K562 (cell line): ENCODE measurements at regions not wholly inside any gene's neighbourhood (a gene's known extent, or its start where the extent isn't known, plus 50 kb on each side); places are given as distances from the start of the nearest gene placed in this dataset.

Experiments used
- ATAC-seq: fragments of 200-7000 bp; cut with Tn5 transposase; 3 replicates; pipeline ENCODE4 v1.9.1; 2020; ENCODE audit warnings: moderate library complexity
- BruUV-seq: library from RNA; stranded (reverse); fragments of 400-500 nt; replicated peaks from 2 replicates; lab custom pipeline; 2021; lab: Mats Ljungman, UMichigan
- CTCF ChIA-PET: fragments of 300-600 bp; formaldehyde crosslinking; extraction: SDS; loops from one replicate; lab custom pipeline; 2021; ENCODE audit warnings: low intra/inter-chr PET ratio; lab: Yijun Ruan, JAX
- POLR2A ChIA-PET: fragments of 300-600, 350-650 bp; sonication (Branson Sonifier 250); formaldehyde crosslinking; extraction: SDS; loops from one replicate; lab custom pipeline; 2021; ENCODE audit warnings: antibody characterized with exemption, inconsistent platforms; lab: Yijun Ruan, JAX
- DNase-seq, 4 experiments: peaks; one replicate each; pipeline versions ENCODE4 v3.0.0 to v3.0.0-alpha.2; 2011 to 2018; ENCODE audit warnings: low spot score in 3 of 4, mixed read lengths in 3 of 4; ENCODE audit errors: extremely low read depth in 1 of 4
- FAIRE-seq: peaks from 2 replicates; lab custom pipeline; 2011; peaks lifted over from hg19 to GRCh38; lab: Jason Lieb, UNC
- H2AFZ ChIP-seq: 2 replicates; pipeline ENCODE4 v1.6.0; 2011; ENCODE audit warnings: low read depth, low read length, control low read depth, inconsistent platforms
- H3K27ac ChIP-seq: fragments of 200-600 bp; 3 replicates; pipeline ENCODE4 v1.8.0; 2011; ENCODE audit warnings: low read depth, mild to moderate bottlenecking, control low read depth, inconsistent platforms, low read length, moderate library complexity, mixed read lengths; ENCODE audit errors: extremely low read depth
- H3K27me3 ChIP-seq, 2 experiments: fragments of 300-600 bp in 1 of 2; 2 replicates in 1 of 2; 3 replicates in 1 of 2; pipeline versions ENCODE4 v1.6.0 to v1.8.0; 2011; ENCODE audit warnings: inconsistent platforms in 2 of 2, low read length in 2 of 2, mild to moderate bottlenecking in 1 of 2, mixed read lengths in 1 of 2, moderate library complexity in 1 of 2; ENCODE audit not compliant: control insufficient read depth in 2 of 2, insufficient read depth in 2 of 2
- H3K36me3 ChIP-seq: fragments of 300-600 bp; 3 replicates; pipeline ENCODE4 v1.8.0; 2011; ENCODE audit warnings: mild to moderate bottlenecking, low read length, inconsistent platforms; ENCODE audit not compliant: control insufficient read depth, insufficient read depth
- H3K4me1 ChIP-seq, 2 experiments: fragments of 200-600 bp in 1 of 2; replicated peaks in 1 of 2; 2 replicates in 1 of 2; 3 replicates in 1 of 2; pipeline versions ENCODE4 v1.5.1 to v1.8.0; 2011; ENCODE audit warnings: inconsistent platforms in 2 of 2, low read length in 2 of 2, mild to moderate bottlenecking in 1 of 2, mixed read lengths in 1 of 2, moderate library complexity in 1 of 2; ENCODE audit not compliant: control insufficient read depth in 2 of 2, insufficient read depth in 2 of 2
- H3K4me2 ChIP-seq: 2 replicates; pipeline ENCODE4 v1.6.1; 2011; ENCODE audit warnings: low read length, control low read depth, inconsistent platforms, mixed read lengths; ENCODE audit not compliant: insufficient read depth
- H3K4me3 ChIP-seq: fragments of 200-600 bp; sonication (generic), shearing (Covaris generic); 2 replicates; pipeline ENCODE4 v1.5.1; 2016; ENCODE audit warnings: control low read depth, inconsistent platforms
- H3K79me2 ChIP-seq: fragments of 200-600 bp; 3 replicates; pipeline ENCODE4 v1.8.0; 2011; ENCODE audit warnings: low read length, inconsistent platforms; ENCODE audit not compliant: control insufficient read depth, insufficient read depth
- H3K9ac ChIP-seq, 2 experiments: 2 replicates each; pipeline versions ENCODE4 v1.6.0 to v1.6.1; 2011; ENCODE audit warnings: low read depth in 2 of 2, low read length in 2 of 2, control low read depth in 1 of 2, inconsistent platforms in 1 of 2, mild to moderate bottlenecking in 1 of 2, mixed read lengths in 1 of 2; ENCODE audit not compliant: insufficient read depth in 1 of 2
- H3K9me1 ChIP-seq: one replicate; pipeline ENCODE4 v1.6.0; 2011; ENCODE audit warnings: inconsistent platforms, mild to moderate bottlenecking, low read length, moderate library complexity; ENCODE audit not compliant: control insufficient read depth, insufficient read depth
- H3K9me3 ChIP-seq: replicated peaks from 2 replicates; pipeline ENCODE4 v1.5.1; 2011; ENCODE audit warnings: low read depth, low read length, inconsistent platforms; ENCODE audit not compliant: control insufficient read depth, insufficient read depth
- H4K20me1 ChIP-seq: replicated peaks from 2 replicates; pipeline ENCODE4 v1.6.1; 2011; ENCODE audit warnings: low read length, inconsistent platforms, mixed read lengths; ENCODE audit not compliant: control insufficient read depth, insufficient read depth
- CTBP1 ChIP-seq: fragments of 450-650 bp; IDR thresholded peaks from 2 replicates; pipeline ENCODE4 v1.6.1; 2016; ENCODE audit warnings: borderline replicate concordance
- DIDO1 ChIP-seq: fragments of 450-650 bp; IDR thresholded peaks from 2 replicates; pipeline ENCODE4 v1.6.1; 2016; ENCODE audit warnings: low read depth, missing biosample characterization, missing genetic modification characterization
- GATAD2B ChIP-seq: fragments of 450-650 bp; IDR thresholded peaks from 2 replicates; pipeline ENCODE4 v1.6.1; 2017; ENCODE audit warnings: mild to moderate bottlenecking, borderline replicate concordance
- HCFC1 ChIP-seq: IDR thresholded peaks from 2 replicates; pipeline ENCODE4 v1.6.1; 2012; ENCODE audit warnings: low read depth, low read length, improper control_type of control experiment
- HNRNPLL ChIP-seq: fragments of 200-400 bp; formaldehyde crosslinking; IDR thresholded peaks from 2 replicates; pipeline ENCODE4 v1.6.1; 2017; ENCODE audit warnings: low read length, low read depth, mild to moderate bottlenecking; ENCODE audit not compliant: poor library complexity, severe bottlenecking
- PRMT5 ChIP-seq: sonication (generic); formaldehyde crosslinking; IDR thresholded peaks from 2 replicates; pipeline ENCODE4 v1.5.0; 2020; ENCODE audit warnings: missing genetic modification reagents
- SMAD2 ChIP-seq: fragments of 150-350 bp; IDR thresholded peaks from 2 replicates; pipeline ENCODE4 v1.6.1; 2014; ENCODE audit warnings: low read depth, mild to moderate bottlenecking, low read length
- SMARCE1 ChIP-seq: fragments of 450-650 bp; IDR thresholded peaks from 2 replicates; pipeline ENCODE4 v1.7.1; 2016; ENCODE audit warnings: mild to moderate bottlenecking
- ZNF212 ChIP-seq: fragments of 450-650 bp; formaldehyde crosslinking; IDR thresholded peaks from 2 replicates; pipeline ENCODE4 v1.4.0; 2020; ENCODE audit warnings: mild to moderate bottlenecking
- ZNF778 ChIP-seq: fragments of 450-650 bp; formaldehyde crosslinking; IDR thresholded peaks from 2 replicates; pipeline ENCODE4 v1.4.0; 2020; ENCODE audit warnings: mild to moderate bottlenecking, moderate library complexity
- WGBS: fragments of 100-300 bp; shearing (Covaris generic); methylation state at CpG from one replicate; pipeline ENCODE4 v1.1.6; 2016; ENCODE audit warnings: low coverage, mixed read lengths; ENCODE audit not compliant: insufficient coverage; ENCODE audit errors: missing lambda C conversion rate; 5-methylcytosine and 5-hydroxymethylcytosine counted together
- in situ Hi-C: fragments of 300-500 bp; cut with MboI; formaldehyde crosslinking; loops from 4 replicates; pipeline ENCODE4 v1.15.0; 2018; ENCODE audit warnings: inconsistent platforms, mixed read lengths
- intact Hi-C: fragments of 100-400 bp; cut with micrococcal nuclease; formaldehyde crosslinking; loops from 2 replicates; pipeline ENCODE4 v1.14.2; 2022
- TF ChIP-seq, protein P1 (sequence below), 3 experiments: fragments of 200-800 bp in 1 of 3; fragments of 250-450 bp in 1 of 3; fragments of 450-650 bp in 1 of 3; sonication (Bioruptor Pico) in 1 of 3; sonication (Bioruptor generic) in 1 of 3; formaldehyde crosslinking in 1 of 3; IDR thresholded peaks; 2 replicates each; pipeline versions ENCODE4 v1.6.1 to v1.8.0; 2016 to 2022; ENCODE audit warnings: mild to moderate bottlenecking in 2 of 3, missing genetic modification characterization in 2 of 3, missing compliant biosample characterization in 1 of 3, moderate library complexity in 1 of 3
- TF ChIP-seq, protein P2 (sequence below): fragments of 450-650 bp; formaldehyde crosslinking; conservative IDR thresholded peaks from 2 replicates; pipeline ENCODE4 v1.4.0; 2022; ENCODE audit warnings: mild to moderate bottlenecking, missing genetic modification characterization
- TF ChIP-seq, protein P3 (sequence below): fragments of 200-800 bp; sonication (Bioruptor generic); IDR thresholded peaks from 2 replicates; pipeline ENCODE4 v1.6.1; 2016; ENCODE audit warnings: missing genetic modification characterization, missing compliant biosample characterization

DNA sequence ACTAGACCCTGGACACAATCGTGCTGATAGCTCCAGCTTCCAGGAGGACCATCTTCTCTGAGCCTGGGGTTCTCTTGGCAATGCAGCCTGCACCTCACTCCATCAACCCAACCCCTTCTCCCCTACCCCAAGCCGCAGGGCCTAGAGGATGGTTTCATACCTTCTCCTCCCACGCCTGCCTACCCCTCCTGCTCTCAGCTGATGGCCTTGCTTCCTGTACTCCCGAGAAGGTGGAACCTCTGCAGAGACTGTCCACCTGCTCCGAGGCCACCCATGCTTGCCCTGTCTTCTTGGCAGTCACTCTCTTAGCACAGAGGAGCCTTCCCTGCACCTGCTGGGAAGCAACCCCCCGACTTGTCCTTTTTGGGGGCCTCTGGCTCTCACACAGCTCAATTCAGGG is 241.9 kb downstream of the IRX2 start (continued):
- TF ChIP-seq, protein P1, sequence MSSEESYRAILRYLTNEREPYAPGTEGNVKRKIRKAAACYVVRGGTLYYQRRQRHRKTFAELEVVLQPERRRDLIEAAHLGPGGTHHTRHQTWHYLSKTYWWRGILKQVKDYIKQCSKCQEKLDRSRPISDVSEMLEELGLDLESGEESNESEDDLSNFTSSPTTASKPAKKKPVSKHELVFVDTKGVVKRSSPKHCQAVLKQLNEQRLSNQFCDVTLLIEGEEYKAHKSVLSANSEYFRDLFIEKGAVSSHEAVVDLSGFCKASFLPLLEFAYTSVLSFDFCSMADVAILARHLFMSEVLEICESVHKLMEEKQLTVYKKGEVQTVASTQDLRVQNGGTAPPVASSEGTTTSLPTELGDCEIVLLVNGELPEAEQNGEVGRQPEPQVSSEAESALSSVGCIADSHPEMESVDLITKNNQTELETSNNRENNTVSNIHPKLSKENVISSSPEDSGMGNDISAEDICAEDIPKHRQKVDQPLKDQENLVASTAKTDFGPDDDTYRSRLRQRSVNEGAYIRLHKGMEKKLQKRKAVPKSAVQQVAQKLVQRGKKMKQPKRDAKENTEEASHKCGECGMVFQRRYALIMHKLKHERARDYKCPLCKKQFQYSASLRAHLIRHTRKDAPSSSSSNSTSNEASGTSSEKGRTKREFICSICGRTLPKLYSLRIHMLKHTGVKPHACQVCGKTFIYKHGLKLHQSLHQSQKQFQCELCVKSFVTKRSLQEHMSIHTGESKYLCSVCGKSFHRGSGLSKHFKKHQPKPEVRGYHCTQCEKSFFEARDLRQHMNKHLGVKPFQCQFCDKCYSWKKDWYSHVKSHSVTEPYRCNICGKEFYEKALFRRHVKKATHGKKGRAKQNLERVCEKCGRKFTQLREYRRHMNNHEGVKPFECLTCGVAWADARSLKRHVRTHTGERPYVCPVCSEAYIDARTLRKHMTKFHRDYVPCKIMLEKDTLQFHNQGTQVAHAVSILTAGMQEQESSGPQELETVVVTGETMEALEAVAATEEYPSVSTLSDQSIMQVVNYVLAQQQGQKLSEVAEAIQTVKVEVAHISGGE (CRISPR knock-in tag; IDR thresholded peaks at IDR 0.05), result no peak
- TF ChIP-seq GATAD2B (no peak), ZNF212 (CRISPR knock-in tag) (no peak), CTBP1 (no peak), SMAD2 (no peak), HCFC1 (no peak)

DNA sequence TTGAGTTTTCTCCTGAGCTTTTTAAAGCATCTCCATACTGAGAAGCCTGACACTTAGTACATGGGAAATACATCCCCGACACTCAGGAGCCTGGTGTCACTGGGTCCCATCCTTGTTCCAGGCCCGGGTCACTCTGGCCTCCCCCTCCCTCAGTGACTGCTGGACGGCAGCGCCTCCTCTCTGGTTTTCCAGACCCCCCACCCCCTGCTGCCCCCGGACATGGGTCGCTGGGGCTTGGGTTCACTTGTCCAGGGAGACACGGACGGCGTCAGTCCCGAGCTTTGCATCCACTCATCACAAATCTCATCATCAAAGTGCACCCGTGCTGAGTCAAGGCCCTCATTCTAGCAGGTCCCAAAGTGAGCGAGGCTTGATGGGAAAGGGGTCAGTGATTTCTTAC is 243.0 kb downstream of the IRX2 start:
- Histone ChIP-seq H3K9me1 (no peaks in the 10 kb centered on the region), H3K4me3 (no peak overlapping the region), H3K9me3 (no peaks in the 10 kb centered on the region), H3K27me3 (peaks cover 0 to 18% of the 10 kb centered on the region in 2 experiments; a peak in 2 of 5 replicates), H3K4me2 (no peak overlapping the region), H3K9ac (no peak overlapping the region), H3K4me1 (no peaks in the 10 kb centered on the region), H3K36me3 (no peaks in the 10 kb centered on the region), H3K79me2 (no peaks in the 10 kb centered on the region), H2AFZ (no peak overlapping the region), H3K27ac (no peak overlapping the region), H4K20me1 (no peaks in the 10 kb centered on the region; the same call in 1 of the 2 replicates)
- no TSS peak for BruUV-seq
- TF ChIP-seq, protein P2, sequence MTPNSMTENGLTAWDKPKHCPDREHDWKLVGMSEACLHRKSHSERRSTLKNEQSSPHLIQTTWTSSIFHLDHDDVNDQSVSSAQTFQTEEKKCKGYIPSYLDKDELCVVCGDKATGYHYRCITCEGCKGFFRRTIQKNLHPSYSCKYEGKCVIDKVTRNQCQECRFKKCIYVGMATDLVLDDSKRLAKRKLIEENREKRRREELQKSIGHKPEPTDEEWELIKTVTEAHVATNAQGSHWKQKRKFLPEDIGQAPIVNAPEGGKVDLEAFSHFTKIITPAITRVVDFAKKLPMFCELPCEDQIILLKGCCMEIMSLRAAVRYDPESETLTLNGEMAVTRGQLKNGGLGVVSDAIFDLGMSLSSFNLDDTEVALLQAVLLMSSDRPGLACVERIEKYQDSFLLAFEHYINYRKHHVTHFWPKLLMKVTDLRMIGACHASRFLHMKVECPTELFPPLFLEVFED, result no peak
- TF ChIP-seq, protein P3, sequence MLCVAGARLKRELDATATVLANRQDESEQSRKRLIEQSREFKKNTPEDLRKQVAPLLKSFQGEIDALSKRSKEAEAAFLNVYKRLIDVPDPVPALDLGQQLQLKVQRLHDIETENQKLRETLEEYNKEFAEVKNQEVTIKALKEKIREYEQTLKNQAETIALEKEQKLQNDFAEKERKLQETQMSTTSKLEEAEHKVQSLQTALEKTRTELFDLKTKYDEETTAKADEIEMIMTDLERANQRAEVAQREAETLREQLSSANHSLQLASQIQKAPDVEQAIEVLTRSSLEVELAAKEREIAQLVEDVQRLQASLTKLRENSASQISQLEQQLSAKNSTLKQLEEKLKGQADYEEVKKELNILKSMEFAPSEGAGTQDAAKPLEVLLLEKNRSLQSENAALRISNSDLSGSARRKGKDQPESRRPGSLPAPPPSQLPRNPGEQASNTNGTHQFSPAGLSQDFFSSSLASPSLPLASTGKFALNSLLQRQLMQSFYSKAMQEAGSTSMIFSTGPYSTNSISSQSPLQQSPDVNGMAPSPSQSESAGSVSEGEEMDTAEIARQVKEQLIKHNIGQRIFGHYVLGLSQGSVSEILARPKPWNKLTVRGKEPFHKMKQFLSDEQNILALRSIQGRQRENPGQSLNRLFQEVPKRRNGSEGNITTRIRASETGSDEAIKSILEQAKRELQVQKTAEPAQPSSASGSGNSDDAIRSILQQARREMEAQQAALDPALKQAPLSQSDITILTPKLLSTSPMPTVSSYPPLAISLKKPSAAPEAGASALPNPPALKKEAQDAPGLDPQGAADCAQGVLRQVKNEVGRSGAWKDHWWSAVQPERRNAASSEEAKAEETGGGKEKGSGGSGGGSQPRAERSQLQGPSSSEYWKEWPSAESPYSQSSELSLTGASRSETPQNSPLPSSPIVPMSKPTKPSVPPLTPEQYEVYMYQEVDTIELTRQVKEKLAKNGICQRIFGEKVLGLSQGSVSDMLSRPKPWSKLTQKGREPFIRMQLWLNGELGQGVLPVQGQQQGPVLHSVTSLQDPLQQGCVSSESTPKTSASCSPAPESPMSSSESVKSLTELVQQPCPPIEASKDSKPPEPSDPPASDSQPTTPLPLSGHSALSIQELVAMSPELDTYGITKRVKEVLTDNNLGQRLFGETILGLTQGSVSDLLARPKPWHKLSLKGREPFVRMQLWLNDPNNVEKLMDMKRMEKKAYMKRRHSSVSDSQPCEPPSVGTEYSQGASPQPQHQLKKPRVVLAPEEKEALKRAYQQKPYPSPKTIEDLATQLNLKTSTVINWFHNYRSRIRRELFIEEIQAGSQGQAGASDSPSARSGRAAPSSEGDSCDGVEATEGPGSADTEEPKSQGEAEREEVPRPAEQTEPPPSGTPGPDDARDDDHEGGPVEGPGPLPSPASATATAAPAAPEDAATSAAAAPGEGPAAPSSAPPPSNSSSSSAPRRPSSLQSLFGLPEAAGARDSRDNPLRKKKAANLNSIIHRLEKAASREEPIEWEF (CRISPR knock-in tag), result no peak
- TF ChIP-seq ZNF778 (CRISPR knock-in tag) (no peak), HNRNPLL (no peak), SMARCE1 (no peak), DIDO1 (tag) (no peak), PRMT5 (CRISPR knock-in tag) (no peak)
- intact Hi-C loops, result no loop called here
- CTCF ChIA-PET, result no interaction called here
- ATAC-seq (no peak), DNase-seq (no peak), FAIRE-seq (no peak)
- POLR2A ChIA-PET, result no interaction called here
- 3% methylated on average over 11 of the region's 12 CpGs for WGBS
- in situ Hi-C loops, result no loop called here
